Pancreas (tissue), 10 donors: ENCODE measurements at regions not wholly inside any gene's neighbourhood (a gene's known extent, or its start where the extent isn't known, plus 50 kb on each side); places are given as distances from the start of the nearest gene placed in this dataset.
"Not testable (repeated sequence)": the region's sequence is repeated elsewhere in the genome, so short reads cannot be mapped to it uniquely, and the experiment has no call there.

ENCODE experiments used
- ATAC-seq, 4 donors: fragments of 200-7000 bp; cut with Tn5 transposase; one replicate each; pipeline versions ENCODE4 v1.8.0 to v1.9.1; 2020; ENCODE audit warnings: mild to moderate bottlenecking in 4 of 4, moderate library complexity in 4 of 4
- DNase-seq, 6 donors: peaks; one replicate each; pipeline ENCODE4 v3.0.0-alpha.2; 2020
- FAIRE-seq: peaks from 2 replicates; lab custom pipeline; 2012; peaks lifted over from hg19 to GRCh38; lab: Jason Lieb, UNC
- H3K27ac ChIP-seq, 4 donors: fragments of 200-600 bp; sonication (generic); 1 replicate in 3 of 4; 2 replicates in 1 of 4; pipeline versions ENCODE4 v1.5.0 to v1.8.0; 2020
- H3K27me3 ChIP-seq, 4 donors: fragments of 200-600 bp; one replicate each; pipeline ENCODE4 v1.8.0; 2021
- H3K36me3 ChIP-seq, 3 donors: fragments of 200-600 bp; sonication (generic) in 1 of 3; one replicate each; pipeline versions ENCODE4 v1.5.0 to v1.8.0; 2020 to 2021
- H3K4me1 ChIP-seq, 3 donors: fragments of 200-600 bp; one replicate each; pipeline ENCODE4 v1.8.0; 2021
- H3K4me3 ChIP-seq, 4 donors: fragments of 200-600 bp; sonication (generic) in 2 of 4; one replicate each; pipeline versions ENCODE4 v1.5.0 to v1.8.0; 2020 to 2021
- H3K9me3 ChIP-seq, 4 donors: fragments of 200-600 bp; one replicate each; pipeline ENCODE4 v1.8.0; 2021
- WGBS, 2 donors: extraction: QIAGEN DNeasy Blood & Tissue Kit; methylation state at CpG; one replicate each; pipeline ENCODE4 v1.1.7; 2013; 5-methylcytosine and 5-hydroxymethylcytosine counted together
- intact Hi-C, 3 donors: fragments of 100-400 bp; cut with DNase I; formaldehyde crosslinking; loops; one replicate each; pipeline versions ENCODE4 v1.11.1 to v1.14.2; 2022
- TF ChIP-seq, protein P1 (sequence below), 4 donors: fragments of 200-600 bp; sonication (generic) in 3 of 4; IDR thresholded peaks; one replicate each; pipeline versions ENCODE4 v1.5.0 to v1.8.0; 2021; ENCODE audit warnings: antibody characterized with exemption in 4 of 4
- donor health status: healthy with polysubstance abuse.
- donor health status: DM: no; HTN: no; CAD: no; lungs with moderate emphysema.
- donor health status: DM: no; HTN: no; CAD: no.
- donor health status: control.
- donor health status: control.
- donor health status: Bipolar disorder and iron deficiency.
- donor health status: DM: yes; HTN: yes; CAD: no.
- donor health status: DM: no; HTN: no; CAD: no.
- donor health status: DM: no; HTN: no; CAD: no.
- donor health status: DM: yes; HTN: yes; CAD: no.

DNA sequence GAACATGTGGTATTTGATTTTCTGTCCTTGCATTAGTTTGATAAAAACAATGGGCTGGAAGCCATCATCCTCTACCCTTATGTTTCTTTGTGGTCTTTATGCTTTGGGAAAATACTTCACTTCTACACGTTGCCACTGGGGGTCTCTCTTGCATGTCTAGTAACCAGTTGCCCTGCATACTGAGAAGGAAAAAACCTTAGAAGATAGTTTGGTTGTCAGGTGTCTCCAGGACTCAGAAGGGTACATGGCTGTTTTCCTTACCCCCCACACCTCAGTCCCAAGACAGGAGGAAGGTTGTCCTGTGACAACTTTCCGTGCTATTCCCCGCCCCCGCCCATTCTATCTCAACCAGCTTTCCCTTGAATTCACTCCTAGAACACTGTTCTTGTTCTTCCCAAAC, 62.1 kb upstream of the LANCL3 start:
- ATAC-seq (peak in 3 of 4 donors; percentile 61 to 71 (median 66)), DNase-seq (no peak)
- 31 to 38% methylated on average over 4 of the region's 4 CpGs for WGBS, 2 donors

DNA sequence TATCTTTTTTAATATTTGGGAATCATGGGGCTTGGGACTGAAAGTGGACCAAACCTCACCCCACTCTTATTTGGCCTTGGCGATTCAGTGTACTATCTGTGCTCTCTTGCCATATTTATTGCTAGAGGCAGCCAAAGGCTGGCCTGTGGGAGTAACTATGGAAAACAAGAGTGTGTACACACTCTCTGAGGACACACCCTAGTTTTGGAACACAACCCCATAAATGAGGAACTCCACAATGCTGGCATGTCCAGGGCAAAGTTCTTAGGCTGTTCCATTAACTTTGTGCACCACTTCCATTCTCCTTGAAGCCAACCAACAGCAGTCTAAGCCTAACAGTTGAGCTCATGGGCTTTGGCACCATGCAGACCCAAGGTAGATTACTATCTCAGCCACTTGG, 54.9 kb upstream of the LANCL3 start:
- intact Hi-C loops, H3K27me3 ChIP-seq, FAIRE-seq, DNase-seq, H3K4me1 ChIP-seq, H3K27ac ChIP-seq, H3K9me3 ChIP-seq, H3K36me3 ChIP-seq, ATAC-seq, H3K4me3 ChIP-seq: not testable (repeated sequence)
- whole genome bisulfite sequencing, 2 donors: no CpG with 5 or more reads among the region's 1 CpG

More for the DNA sequence above, 62.1 kb upstream of the LANCL3 start:
- H3K27me3 ChIP-seq: peaks cover 0 to 2% (median 0%) of the 10 kb centered on the region in 4 donors
- H3K4me1 ChIP-seq: no peaks in the 10 kb centered on the region
- intact Hi-C loops: loop anchor here in 1 of 3 donors (5.0 kb wide), 1 partner anchor 318 kb away; no protein-coding TSS in a partner anchor
- TF ChIP-seq, protein P1, sequence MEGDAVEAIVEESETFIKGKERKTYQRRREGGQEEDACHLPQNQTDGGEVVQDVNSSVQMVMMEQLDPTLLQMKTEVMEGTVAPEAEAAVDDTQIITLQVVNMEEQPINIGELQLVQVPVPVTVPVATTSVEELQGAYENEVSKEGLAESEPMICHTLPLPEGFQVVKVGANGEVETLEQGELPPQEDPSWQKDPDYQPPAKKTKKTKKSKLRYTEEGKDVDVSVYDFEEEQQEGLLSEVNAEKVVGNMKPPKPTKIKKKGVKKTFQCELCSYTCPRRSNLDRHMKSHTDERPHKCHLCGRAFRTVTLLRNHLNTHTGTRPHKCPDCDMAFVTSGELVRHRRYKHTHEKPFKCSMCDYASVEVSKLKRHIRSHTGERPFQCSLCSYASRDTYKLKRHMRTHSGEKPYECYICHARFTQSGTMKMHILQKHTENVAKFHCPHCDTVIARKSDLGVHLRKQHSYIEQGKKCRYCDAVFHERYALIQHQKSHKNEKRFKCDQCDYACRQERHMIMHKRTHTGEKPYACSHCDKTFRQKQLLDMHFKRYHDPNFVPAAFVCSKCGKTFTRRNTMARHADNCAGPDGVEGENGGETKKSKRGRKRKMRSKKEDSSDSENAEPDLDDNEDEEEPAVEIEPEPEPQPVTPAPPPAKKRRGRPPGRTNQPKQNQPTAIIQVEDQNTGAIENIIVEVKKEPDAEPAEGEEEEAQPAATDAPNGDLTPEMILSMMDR (IDR thresholded peaks at IDR 0.05): peak in 3 of 4 donors; percentile 17 to 30 (median 21)
- no peaks in the 10 kb centered on the region for H3K36me3 ChIP-seq
- H3K27ac ChIP-seq: no peak overlapping the region
- no peak overlapping the region for H3K4me3 ChIP-seq
- H3K9me3 ChIP-seq: no peaks in the 10 kb centered on the region
- FAIRE-seq: peak; percentile 88

DNA sequence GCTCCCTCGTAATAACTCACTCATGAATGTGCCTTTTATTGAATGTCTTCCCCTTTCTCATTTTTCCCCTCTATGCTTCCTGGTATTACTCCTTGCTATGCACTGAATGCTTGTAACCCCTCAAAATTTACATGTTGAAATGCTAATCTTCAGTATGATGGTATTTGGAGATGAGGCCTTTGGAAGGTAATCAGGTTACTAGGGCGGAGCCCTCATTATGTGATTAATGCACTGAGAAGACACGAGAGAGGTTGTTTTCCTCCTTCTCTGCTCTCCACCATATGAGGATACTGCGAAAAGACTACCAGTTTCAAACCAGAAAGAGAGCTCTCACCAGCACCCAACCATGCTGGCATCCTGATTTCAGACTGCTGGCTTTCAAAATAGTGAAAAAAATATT, 52.2 kb upstream of the LANCL3 start:
- 81 to 85% methylated on average over 4 of the region's 4 CpGs for WGBS, 2 donors
- DNase-seq, H3K4me3 ChIP-seq, H3K4me1 ChIP-seq, H3K9me3 ChIP-seq, ATAC-seq, FAIRE-seq, H3K27me3 ChIP-seq, intact Hi-C loops, H3K36me3 ChIP-seq, H3K27ac ChIP-seq: not testable (repeated sequence)

DNA sequence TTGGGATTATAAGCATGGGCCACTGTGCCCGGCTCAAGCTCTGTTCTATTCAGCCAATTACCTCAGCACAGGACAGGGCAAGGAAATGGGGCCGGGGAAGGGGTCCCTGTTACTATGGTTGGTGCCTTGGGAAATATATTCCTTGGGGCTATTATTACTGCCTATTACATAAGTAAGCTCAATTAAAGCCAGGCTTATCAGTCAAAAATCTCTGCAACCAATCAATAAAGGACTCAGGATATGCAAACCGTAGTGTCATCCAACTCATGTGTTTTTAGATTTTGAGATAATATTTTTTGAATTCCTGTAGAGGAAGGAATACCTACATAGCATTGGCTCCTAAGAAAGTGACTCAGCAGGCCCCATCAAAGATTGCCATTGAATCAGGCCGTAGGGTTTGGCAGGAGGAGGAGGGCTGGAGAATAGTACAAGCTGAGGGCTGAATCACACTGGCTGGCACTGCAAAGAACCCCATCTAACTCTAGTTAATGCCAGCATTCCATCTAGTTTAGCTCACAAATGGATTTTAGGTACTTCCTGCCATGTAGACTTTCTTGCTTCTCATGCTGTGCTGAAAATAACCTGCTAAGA, 50.5 kb upstream of the LANCL3 start:
- FAIRE-seq, H3K9me3 ChIP-seq, H3K4me3 ChIP-seq, DNase-seq, intact Hi-C loops, H3K27ac ChIP-seq, ATAC-seq, H3K27me3 ChIP-seq, H3K36me3 ChIP-seq, H3K4me1 ChIP-seq: not testable (repeated sequence)
- WGBS, 2 donors: 61 to 69% methylated on average over 4 of the region's 4 CpGs
